ENCODE measurements at regions not wholly inside any gene's neighbourhood (a gene's known extent, or its start where the extent isn't known, plus 50 kb on each side); places are given as distances from the start of the nearest gene placed in this dataset.

DNA sequence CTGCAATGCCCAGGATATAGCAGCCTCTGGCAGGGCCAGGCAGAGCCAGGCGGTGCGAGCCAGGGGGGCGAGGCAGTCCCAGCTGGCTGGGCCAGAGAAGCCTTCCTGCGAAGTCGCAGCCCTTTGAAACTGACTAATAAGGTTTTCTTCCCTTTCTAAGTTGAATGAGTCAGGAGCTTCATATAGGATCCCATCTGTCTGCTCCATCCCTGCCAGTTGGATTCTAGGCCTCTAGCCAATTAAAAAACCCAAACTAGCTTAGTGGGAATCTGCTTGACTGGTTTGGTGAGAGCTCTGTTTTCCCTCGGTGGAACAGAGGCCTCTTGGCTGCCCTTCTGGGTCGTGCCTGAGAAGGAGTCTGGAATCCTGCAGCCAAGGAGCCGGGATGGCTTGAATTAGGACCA is 70.1 kb upstream of the RAPGEF1 start:
- DNase-seq (ENCODE audit: low read depth), result peak; percentile 24
- in situ Hi-C loops (cut with HindIII; ENCODE audit: low sequenced_read_pairs), result loop anchor here (25.0 kb wide), 1 partner anchor 302 kb away; no protein-coding TSS in a partner anchor
- TF ChIP-seq, protein P1, sequence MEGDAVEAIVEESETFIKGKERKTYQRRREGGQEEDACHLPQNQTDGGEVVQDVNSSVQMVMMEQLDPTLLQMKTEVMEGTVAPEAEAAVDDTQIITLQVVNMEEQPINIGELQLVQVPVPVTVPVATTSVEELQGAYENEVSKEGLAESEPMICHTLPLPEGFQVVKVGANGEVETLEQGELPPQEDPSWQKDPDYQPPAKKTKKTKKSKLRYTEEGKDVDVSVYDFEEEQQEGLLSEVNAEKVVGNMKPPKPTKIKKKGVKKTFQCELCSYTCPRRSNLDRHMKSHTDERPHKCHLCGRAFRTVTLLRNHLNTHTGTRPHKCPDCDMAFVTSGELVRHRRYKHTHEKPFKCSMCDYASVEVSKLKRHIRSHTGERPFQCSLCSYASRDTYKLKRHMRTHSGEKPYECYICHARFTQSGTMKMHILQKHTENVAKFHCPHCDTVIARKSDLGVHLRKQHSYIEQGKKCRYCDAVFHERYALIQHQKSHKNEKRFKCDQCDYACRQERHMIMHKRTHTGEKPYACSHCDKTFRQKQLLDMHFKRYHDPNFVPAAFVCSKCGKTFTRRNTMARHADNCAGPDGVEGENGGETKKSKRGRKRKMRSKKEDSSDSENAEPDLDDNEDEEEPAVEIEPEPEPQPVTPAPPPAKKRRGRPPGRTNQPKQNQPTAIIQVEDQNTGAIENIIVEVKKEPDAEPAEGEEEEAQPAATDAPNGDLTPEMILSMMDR (IDR thresholded peaks at IDR 0.05; ENCODE audit: low read depth, low read length, missing control alignments), result no peak
- no peak overlapping the region for H3K4me3 ChIP-seq (ENCODE audit: low read depth, low read length)

DNA sequence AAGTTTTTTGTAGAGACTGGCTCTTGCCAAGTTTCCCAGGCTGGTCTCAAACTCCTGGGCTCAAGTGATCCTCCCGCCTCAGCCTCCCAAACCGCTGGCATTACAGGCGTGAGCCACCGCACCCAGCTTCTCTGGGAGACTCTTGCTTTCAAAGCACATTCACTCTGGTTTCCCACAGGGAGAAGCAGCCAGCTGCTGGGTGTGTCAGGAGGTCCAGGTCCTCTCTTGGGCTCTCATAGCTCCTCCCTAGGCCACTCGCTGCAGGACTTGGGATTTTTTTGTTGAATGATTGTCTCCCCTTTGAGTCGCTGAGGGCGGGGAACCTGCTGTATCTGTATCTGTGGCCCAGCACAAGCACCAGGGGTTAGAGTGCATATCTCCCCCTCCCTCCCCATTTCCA is 68.4 kb upstream of the RAPGEF1 start:
- no peak overlapping the region for H3K4me3 ChIP-seq (ENCODE audit: low read depth, low read length)
- in situ Hi-C loops (cut with HindIII; ENCODE audit: low sequenced_read_pairs), result loop anchor here (25.0 kb wide), 1 partner anchor 304 kb away; no protein-coding TSS in a partner anchor
- TF ChIP-seq, protein P1 (IDR thresholded peaks at IDR 0.05; ENCODE audit: low read depth, low read length, missing control alignments), result no peak
- no peak for DNase-seq (ENCODE audit: low read depth)

DNA sequence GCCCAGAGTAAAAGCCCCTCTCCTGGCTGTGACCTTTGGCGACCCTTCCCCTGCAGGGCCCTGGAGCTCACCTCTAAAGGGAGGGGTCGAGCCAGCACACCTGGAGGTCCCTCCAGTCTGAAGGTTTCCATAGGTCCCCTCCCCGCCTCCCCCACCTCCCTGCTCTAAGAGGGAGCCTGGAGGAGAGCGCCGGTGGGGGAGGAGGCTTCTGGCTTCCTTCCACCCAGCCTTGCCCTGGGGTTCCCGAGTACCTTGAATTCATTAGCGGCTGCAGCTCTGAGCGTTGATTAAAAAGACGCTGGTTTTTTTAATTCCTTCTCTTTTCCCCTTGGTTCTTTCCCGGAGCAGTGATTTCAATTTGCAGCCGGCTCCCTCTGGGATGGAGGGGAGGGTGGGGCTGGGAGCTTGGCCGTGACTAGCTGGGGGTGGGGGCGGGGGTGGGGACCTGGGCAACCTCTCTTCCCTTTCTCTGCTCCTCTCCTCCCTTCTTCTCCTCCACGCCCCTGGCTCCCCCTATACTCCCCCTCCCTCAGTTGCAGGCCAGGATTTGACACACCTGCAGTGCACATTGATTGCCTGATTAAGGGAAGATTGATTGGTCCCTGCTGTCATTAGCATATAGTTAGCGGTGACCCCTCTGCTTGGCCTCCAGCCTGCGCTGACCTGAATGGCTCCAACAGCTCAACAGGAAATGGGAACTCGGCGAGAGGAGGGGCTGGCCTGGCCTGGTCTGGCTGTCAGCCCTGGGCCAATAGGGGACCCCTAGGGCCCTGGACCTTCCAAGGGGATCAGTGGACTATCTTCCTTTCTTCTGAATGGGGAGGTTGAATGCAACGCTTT is 67.5 kb upstream of the RAPGEF1 start:
- H3K4me3 ChIP-seq (ENCODE audit: low read depth, low read length), result no peak overlapping the region
- in situ Hi-C loops (cut with HindIII; ENCODE audit: low sequenced_read_pairs), result loop anchor here (25.0 kb wide), 1 partner anchor 305 kb away; no protein-coding TSS in a partner anchor
- TF ChIP-seq, protein P1 (IDR thresholded peaks at IDR 0.05; ENCODE audit: low read depth, low read length, missing control alignments), result no peak
- no peak for DNase-seq (ENCODE audit: low read depth)

DNA sequence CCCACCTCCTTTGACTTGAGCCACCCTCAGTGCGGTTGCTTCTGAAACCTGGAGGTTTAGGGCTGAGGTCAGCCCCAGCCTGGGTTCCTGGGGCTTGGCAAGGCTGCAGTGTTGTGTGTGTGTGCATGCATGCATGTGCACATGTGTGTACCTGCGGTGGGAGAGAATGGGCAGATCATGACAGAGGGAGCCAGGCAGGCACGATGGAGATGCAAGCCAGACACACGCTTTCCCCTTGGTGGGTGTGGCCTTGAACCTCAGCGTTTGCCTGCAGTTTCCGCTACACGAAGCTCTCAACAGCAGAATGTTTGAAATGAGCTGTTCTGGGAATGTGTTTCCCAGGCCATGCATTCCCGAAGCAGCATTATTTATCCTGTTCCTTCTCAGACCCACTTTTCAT is 65.9 kb upstream of the RAPGEF1 start:
- TF ChIP-seq, protein P1 (IDR thresholded peaks at IDR 0.05; ENCODE audit: low read depth, low read length, missing control alignments), result no peak
- no peak for DNase-seq (ENCODE audit: low read depth)
- in situ Hi-C loops (cut with HindIII; ENCODE audit: low sequenced_read_pairs), result loop anchor here (25.0 kb wide), 1 partner anchor 306 kb away; no protein-coding TSS in a partner anchor
- no peak overlapping the region for H3K4me3 ChIP-seq (ENCODE audit: low read depth, low read length)

DNA sequence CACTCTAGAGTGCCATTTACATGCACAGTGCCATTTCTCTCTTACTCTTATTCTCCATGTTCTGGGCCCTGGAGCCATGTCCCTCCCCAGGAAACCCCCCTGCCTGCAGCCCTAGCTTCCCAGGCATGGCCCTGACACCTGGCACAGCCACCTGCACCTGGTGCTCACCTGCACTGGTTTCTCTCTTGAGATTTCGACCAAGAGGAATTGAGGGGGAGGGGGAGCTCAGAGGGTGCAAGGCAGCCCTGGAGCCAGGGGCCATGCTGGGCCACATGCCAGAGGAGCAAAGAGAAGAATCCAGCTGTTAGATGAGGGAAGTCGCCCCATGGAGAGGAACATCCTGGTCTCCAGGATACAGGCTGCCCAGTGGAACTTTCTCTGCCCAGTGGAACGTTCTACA is 65.0 kb upstream of the RAPGEF1 start:
- no peak overlapping the region for H3K4me3 ChIP-seq (ENCODE audit: low read depth, low read length)
- TF ChIP-seq, protein P1 (IDR thresholded peaks at IDR 0.05; ENCODE audit: low read depth, low read length, missing control alignments), result no peak
- DNase-seq (ENCODE audit: low read depth), result no peak
- in situ Hi-C loops (cut with HindIII; ENCODE audit: low sequenced_read_pairs), result loop anchor here (25.0 kb wide), 1 partner anchor 307 kb away; no protein-coding TSS in a partner anchor

DNA sequence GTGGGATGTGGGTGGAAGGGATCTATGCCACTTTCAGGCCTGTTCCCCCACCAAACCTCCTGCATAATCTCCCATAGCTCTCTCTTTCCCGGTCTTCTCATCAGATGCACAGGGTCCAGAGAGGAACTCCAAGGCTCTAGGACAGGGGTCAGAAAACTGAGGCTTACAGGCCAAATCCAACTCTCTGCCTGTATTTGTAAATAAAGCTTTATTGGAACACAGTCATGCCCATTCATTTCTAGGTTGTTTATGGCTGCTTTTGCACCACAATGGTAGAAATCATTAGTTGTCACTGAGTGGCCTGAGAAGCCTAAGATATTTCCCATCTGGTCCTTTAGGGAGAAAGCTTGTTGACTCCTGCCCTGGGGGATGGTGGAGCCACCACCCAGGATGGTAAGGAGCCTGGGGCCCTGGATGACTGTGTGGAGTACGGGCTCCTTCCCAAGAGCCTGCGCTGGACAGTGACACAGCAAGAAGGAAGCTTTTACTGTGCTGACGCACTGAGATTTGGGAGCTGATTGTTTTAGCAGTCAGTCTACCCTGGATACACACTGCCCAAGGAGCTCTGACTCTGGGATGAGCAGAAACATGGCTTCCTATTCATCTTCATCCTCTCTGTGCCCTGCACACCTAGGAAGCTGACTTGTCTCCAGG is 64.0 kb upstream of the RAPGEF1 start:
- in situ Hi-C loops (cut with HindIII; ENCODE audit: low sequenced_read_pairs), result loop anchor here (25.0 kb wide), 1 partner anchor 308 kb away; no protein-coding TSS in a partner anchor
- no peak overlapping the region for H3K4me3 ChIP-seq (ENCODE audit: low read depth, low read length)
- TF ChIP-seq, protein P1 (IDR thresholded peaks at IDR 0.05; ENCODE audit: low read depth, low read length, missing control alignments), result no peak
- no peak for DNase-seq (ENCODE audit: low read depth)

All from astrocyte of the cerebellum (primary cell).